HepG2 (cell line): ENCODE measurements at regions not wholly inside any gene's neighbourhood (a gene's known extent, or its start where the extent isn't known, plus 50 kb on each side); places are given as distances from the start of the nearest gene placed in this dataset.

Experiments
- ATAC-seq: fragments of 200-7000 bp; cut with Tn5 transposase; 3 replicates; pipeline ENCODE4 v1.9.1; 2020; ENCODE audit warnings: mild to moderate bottlenecking, moderate library complexity
- BruUV-seq: library from RNA; stranded (reverse); fragments of 400-500 nt; replicated peaks from 2 replicates; lab custom pipeline; 2021; lab: Mats Ljungman, UMichigan
- CTCF ChIA-PET: fragments of 300-600 bp; formaldehyde crosslinking; extraction: SDS; loops from one replicate; lab custom pipeline; 2021; ENCODE audit warnings: low total read pairs, inconsistent platforms, low intra/inter-chr PET ratio; lab: Yijun Ruan, JAX
- POLR2A ChIA-PET: fragments of 350-600 bp; sonication (Branson Sonifier 250); formaldehyde crosslinking; loops from one replicate; lab custom pipeline; 2020; ENCODE audit warnings: antibody characterized with exemption, inconsistent platforms; lab: Yijun Ruan, JAX
- DNase-seq: peaks from one replicate; pipeline ENCODE4 v3.0.0-alpha.2; 2015; ENCODE audit warnings: low spot score
- FAIRE-seq: peaks from 3 replicates; lab custom pipeline; 2011; peaks lifted over from hg19 to GRCh38; lab: Jason Lieb, UNC
- H2AFZ ChIP-seq: one replicate; pipeline ENCODE4 v1.6.1; 2011; ENCODE audit warnings: low read length, inconsistent platforms
- H3K27ac ChIP-seq: fragments of 300-600 bp; 3 replicates; pipeline ENCODE4 v1.8.0; 2011; ENCODE audit warnings: mixed run types, mild to moderate bottlenecking, mixed read lengths, low read length, inconsistent platforms; ENCODE audit not compliant: insufficient read depth; ENCODE audit errors: extremely low read length
- H3K27me3 ChIP-seq, 2 experiments: fragments of 200-600 bp in 1 of 2; 2 replicates in 1 of 2; 3 replicates in 1 of 2; pipeline versions ENCODE4 v1.6.0 to v1.8.0; 2011; ENCODE audit warnings: low read length in 2 of 2, mild to moderate bottlenecking in 2 of 2, moderate library complexity in 2 of 2, inconsistent platforms in 1 of 2; ENCODE audit not compliant: insufficient read depth in 2 of 2, control insufficient read depth in 1 of 2
- H3K36me3 ChIP-seq, 2 experiments: fragments of 200-600 bp in 1 of 2; replicated peaks in 1 of 2; 2 replicates in 1 of 2; 3 replicates in 1 of 2; pipeline versions ENCODE4 v1.5.1 to v1.8.0; 2011; ENCODE audit warnings: low read length in 2 of 2, inconsistent platforms in 1 of 2; ENCODE audit not compliant: insufficient read depth in 2 of 2, control insufficient read depth in 1 of 2
- H3K4me1 ChIP-seq: 2 replicates; pipeline ENCODE4 v1.5.1; 2012; ENCODE audit warnings: low read length, inconsistent platforms; ENCODE audit not compliant: insufficient read depth
- H3K4me2 ChIP-seq: 2 replicates; pipeline ENCODE4 v1.6.0; 2011; ENCODE audit warnings: low read depth, low read length, inconsistent platforms
- H3K4me3 ChIP-seq, 3 experiments: fragments of 200-600 bp in 1 of 3; sonication (generic), shearing (Covaris generic) in 1 of 3; replicated peaks in 1 of 3; 2 replicates each; pipeline ENCODE4 v1.5.1; 2011 to 2016; ENCODE audit warnings: low read length in 3 of 3, inconsistent platforms in 2 of 3, low read depth in 2 of 3, mild to moderate bottlenecking in 2 of 3, control low read depth in 1 of 3, mixed read lengths in 1 of 3; ENCODE audit not compliant: insufficient read depth in 1 of 3
- H3K79me2 ChIP-seq: one replicate; pipeline ENCODE4 v1.6.1; 2011; ENCODE audit warnings: low read length, inconsistent platforms; ENCODE audit not compliant: insufficient read depth
- H3K9ac ChIP-seq: 2 replicates; pipeline ENCODE4 v1.6.0; 2011; ENCODE audit warnings: mild to moderate bottlenecking, low read depth, low read length, inconsistent platforms; ENCODE audit not compliant: insufficient read depth
- H3K9me3 ChIP-seq: 2 replicates; pipeline ENCODE4 v1.5.1; 2012; ENCODE audit warnings: mild to moderate bottlenecking, low read length
- H4K20me1 ChIP-seq: 2 replicates; pipeline ENCODE4 v1.6.0; 2011; ENCODE audit warnings: inconsistent platforms, mild to moderate bottlenecking, low read length, moderate library complexity; ENCODE audit not compliant: insufficient read depth
- ARHGAP35 ChIP-seq: sonication (generic); formaldehyde crosslinking; IDR thresholded peaks from 2 replicates; pipeline ENCODE4 v1.9.0; 2022; ENCODE audit warnings: mild to moderate bottlenecking, inconsistent platforms, moderate library complexity, missing genetic modification reagents, borderline replicate concordance
- CREM ChIP-seq, 2 experiments: sonication (generic) in 1 of 2; formaldehyde crosslinking in 1 of 2; IDR thresholded peaks; 2 replicates each; pipeline versions ENCODE4 v1.4.0 to v1.6.1; 2016 to 2020; ENCODE audit warnings: antibody characterized with exemption in 1 of 2, mild to moderate bottlenecking in 1 of 2, missing genetic modification reagents in 1 of 2
- PAF1 ChIP-seq: IDR thresholded peaks from 2 replicates; pipeline ENCODE4 v1.6.1; 2016; ENCODE audit warnings: missing genetic modification reagents, missing compliant biosample characterization
- RARA ChIP-seq: IDR thresholded peaks from 2 replicates; pipeline ENCODE4 v1.6.1; 2016; ENCODE audit warnings: missing genetic modification reagents, missing compliant biosample characterization
- U2AF2 ChIP-seq: fragments of 200-400 bp; formaldehyde crosslinking; IDR thresholded peaks from 2 replicates; pipeline ENCODE4 v1.6.1; 2017; ENCODE audit warnings: low read depth, mild to moderate bottlenecking, low read length
- ZFP37 ChIP-seq: sonication (generic); formaldehyde crosslinking; IDR thresholded peaks from 2 replicates; pipeline ENCODE4 v1.4.0; 2020; ENCODE audit warnings: missing genetic modification reagents, borderline replicate concordance
- WGBS: methylation state at CpG from one replicate; pipeline ENCODE4 v1.1.6; 2017; ENCODE audit warnings: low lambda C conversion rate; 5-methylcytosine and 5-hydroxymethylcytosine counted together
- in situ Hi-C: cut with HindIII; loops from 2 replicates; pipeline ENCODE4 v1.10.0; 2017; ENCODE audit warnings: low pct_unique_long_range_greater_than_20kb; ENCODE audit not compliant: extremely low pct_ligation_motif_present
- intact Hi-C: fragments of 100-400 bp; cut with micrococcal nuclease; formaldehyde crosslinking; loops from one replicate; pipeline ENCODE4 v1.10.0; 2022; ENCODE audit not compliant: unreplicated experiment
- TF ChIP-seq, protein P1 (sequence below): sonication (generic); formaldehyde crosslinking; IDR thresholded peaks from 2 replicates; pipeline ENCODE4 v1.5.1; 2020; ENCODE audit warnings: mild to moderate bottlenecking, missing genetic modification reagents
- TF ChIP-seq, protein P2 (sequence below): sonication (generic); formaldehyde crosslinking; IDR thresholded peaks from 2 replicates; pipeline ENCODE4 v1.5.1; 2020; ENCODE audit warnings: mild to moderate bottlenecking, missing genetic modification reagents, moderate library complexity
- TF ChIP-seq, protein P3 (sequence below): sonication (generic); formaldehyde crosslinking; IDR thresholded peaks from 2 replicates; pipeline ENCODE4 v1.4.0; 2020; ENCODE audit warnings: missing genetic modification reagents, borderline replicate concordance

- Histone ChIP-seq H3K4me3 (no peak overlapping the region), H3K36me3 (no peaks in the 10 kb centered on the region), H3K4me1 (no peaks in the 10 kb centered on the region), H3K9me3 (no peaks in the 10 kb centered on the region), H2AFZ (no peak overlapping the region), H3K4me2 (no peak overlapping the region), H3K27me3 (no peaks in the 10 kb centered on the region)
- ATAC-seq (no peak), DNase-seq (no peak), FAIRE-seq (no peak)
- POLR2A ChIA-PET, result no interaction called here
- TF ChIP-seq, protein P1, sequence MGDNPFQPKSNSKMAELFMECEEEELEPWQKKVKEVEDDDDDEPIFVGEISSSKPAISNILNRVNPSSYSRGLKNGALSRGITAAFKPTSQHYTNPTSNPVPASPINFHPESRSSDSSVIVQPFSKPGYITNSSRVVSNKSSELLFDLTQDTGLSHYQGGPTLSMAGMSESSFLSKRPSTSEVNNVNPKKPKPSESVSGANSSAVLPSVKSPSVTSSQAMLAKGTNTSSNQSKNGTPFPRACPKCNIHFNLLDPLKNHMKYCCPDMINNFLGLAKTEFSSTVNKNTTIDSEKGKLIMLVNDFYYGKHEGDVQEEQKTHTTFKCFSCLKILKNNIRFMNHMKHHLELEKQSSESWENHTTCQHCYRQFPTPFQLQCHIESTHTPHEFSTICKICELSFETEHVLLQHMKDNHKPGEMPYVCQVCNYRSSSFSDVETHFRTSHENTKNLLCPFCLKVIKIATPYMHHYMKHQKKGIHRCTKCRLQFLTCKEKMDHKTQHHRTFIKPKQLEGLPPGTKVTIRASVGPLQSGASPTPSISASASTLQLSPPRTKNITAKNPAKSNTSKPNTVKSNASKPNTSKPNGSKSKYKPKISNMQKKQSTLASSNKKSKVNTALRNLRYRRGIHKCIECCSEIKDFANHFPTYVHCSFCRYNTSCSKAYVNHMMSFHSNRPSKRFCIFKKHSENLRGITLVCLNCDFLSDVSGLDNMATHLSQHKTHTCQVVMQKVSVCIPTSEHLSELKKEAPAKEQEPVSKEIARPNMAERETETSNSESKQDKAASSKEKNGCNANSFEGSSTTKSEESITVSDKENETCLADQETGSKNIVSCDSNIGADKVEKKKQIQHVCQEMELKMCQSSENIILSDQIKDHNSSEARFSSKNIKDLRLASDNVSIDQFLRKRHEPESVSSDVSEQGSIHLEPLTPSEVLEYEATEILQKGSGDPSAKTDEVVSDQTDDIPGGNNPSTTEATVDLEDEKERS (CRISPR knock-in tag), result no peak
- TF ChIP-seq ARHGAP35 (CRISPR knock-in tag) (no peak), U2AF2 (no peak), PAF1 (CRISPR knock-in tag) (no peak), CREM (IDR thresholded peaks at IDR 0.05) (no peak), CREM (CRISPR knock-in tag; IDR thresholded peaks at IDR 0.05) (no peak), ZFP37 (CRISPR knock-in tag) (no peak), RARA (no peak)
- TF ChIP-seq, protein P2, sequence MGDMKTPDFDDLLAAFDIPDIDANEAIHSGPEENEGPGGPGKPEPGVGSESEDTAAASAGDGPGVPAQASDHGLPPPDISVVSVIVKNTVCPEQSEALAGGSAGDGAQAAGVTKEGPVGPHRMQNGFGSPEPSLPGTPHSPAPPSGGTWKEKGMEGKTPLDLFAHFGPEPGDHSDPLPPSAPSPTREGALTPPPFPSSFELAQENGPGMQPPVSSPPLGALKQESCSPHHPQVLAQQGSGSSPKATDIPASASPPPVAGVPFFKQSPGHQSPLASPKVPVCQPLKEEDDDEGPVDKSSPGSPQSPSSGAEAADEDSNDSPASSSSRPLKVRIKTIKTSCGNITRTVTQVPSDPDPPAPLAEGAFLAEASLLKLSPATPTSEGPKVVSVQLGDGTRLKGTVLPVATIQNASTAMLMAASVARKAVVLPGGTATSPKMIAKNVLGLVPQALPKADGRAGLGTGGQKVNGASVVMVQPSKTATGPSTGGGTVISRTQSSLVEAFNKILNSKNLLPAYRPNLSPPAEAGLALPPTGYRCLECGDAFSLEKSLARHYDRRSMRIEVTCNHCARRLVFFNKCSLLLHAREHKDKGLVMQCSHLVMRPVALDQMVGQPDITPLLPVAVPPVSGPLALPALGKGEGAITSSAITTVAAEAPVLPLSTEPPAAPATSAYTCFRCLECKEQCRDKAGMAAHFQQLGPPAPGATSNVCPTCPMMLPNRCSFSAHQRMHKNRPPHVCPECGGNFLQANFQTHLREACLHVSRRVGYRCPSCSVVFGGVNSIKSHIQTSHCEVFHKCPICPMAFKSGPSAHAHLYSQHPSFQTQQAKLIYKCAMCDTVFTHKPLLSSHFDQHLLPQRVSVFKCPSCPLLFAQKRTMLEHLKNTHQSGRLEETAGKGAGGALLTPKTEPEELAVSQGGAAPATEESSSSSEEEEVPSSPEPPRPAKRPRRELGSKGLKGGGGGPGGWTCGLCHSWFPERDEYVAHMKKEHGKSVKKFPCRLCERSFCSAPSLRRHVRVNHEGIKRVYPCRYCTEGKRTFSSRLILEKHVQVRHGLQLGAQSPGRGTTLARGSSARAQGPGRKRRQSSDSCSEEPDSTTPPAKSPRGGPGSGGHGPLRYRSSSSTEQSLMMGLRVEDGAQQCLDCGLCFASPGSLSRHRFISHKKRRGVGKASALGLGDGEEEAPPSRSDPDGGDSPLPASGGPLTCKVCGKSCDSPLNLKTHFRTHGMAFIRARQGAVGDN (CRISPR knock-in tag), result no peak
- TF ChIP-seq, protein P3, sequence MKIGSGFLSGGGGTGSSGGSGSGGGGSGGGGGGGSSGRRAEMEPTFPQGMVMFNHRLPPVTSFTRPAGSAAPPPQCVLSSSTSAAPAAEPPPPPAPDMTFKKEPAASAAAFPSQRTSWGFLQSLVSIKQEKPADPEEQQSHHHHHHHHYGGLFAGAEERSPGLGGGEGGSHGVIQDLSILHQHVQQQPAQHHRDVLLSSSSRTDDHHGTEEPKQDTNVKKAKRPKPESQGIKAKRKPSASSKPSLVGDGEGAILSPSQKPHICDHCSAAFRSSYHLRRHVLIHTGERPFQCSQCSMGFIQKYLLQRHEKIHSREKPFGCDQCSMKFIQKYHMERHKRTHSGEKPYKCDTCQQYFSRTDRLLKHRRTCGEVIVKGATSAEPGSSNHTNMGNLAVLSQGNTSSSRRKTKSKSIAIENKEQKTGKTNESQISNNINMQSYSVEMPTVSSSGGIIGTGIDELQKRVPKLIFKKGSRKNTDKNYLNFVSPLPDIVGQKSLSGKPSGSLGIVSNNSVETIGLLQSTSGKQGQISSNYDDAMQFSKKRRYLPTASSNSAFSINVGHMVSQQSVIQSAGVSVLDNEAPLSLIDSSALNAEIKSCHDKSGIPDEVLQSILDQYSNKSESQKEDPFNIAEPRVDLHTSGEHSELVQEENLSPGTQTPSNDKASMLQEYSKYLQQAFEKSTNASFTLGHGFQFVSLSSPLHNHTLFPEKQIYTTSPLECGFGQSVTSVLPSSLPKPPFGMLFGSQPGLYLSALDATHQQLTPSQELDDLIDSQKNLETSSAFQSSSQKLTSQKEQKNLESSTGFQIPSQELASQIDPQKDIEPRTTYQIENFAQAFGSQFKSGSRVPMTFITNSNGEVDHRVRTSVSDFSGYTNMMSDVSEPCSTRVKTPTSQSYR (CRISPR knock-in tag), result no peak
- TF ChIP-seq, all 625 proteins: peak for 0
- no peak overlapping the region for H3K27ac ChIP-seq
- intact Hi-C loops (no loop called here), in situ Hi-C loops (no loop called here)
- no peak overlapping the region for H3K9ac ChIP-seq
- CTCF ChIA-PET, result no interaction called here
- WGBS, result 35% methylated on average over 9 of the region's 9 CpGs
- H4K20me1 ChIP-seq, result no peaks in the 10 kb centered on the region
- no TSS peak for BruUV-seq
- no peaks in the 10 kb centered on the region for H3K79me2 ChIP-seq
Observed at GRCh38 chr10:84990713-84991112, 662.3 kb downstream of the CCSER2 start.
